ENCODE measurements at regions not wholly inside any gene's neighbourhood (a gene's known extent, or its start where the extent isn't known, plus 50 kb on each side); places are given as distances from the start of the nearest gene placed in this dataset.
A peak's percentile ranks its signal among the peaks of the same experiment; 100 is the strongest.

GRCh38 chr3:167901138-167901537 is 165.6 kb downstream of the SERPINI1 start:
- DNase-seq, result no peak
- in situ Hi-C loops (cut with HindIII; ENCODE audit: low pct_ligation_motif_present, low pct_unique_long_range_greater_than_20kb, low sequenced_read_pairs), result no loop called here

DNA sequence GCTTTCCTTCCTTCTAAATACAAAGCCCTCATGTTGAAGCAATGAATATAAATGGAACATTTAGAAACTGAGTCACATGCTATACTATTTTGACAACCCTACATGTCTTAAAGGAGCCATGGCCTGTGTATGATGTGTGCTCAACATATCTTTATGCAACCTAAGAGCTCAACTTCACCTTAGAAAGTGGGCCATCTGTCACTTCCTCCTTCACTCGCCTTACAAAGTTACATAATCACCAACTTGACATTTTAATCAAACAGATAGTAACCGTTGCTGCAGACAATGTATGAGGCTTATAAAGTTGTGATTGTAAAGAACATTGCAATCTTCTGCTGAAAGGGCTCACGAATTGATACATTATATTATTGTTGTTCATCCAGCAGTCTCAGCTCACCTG is 163.6 kb downstream of the SERPINI1 start:
- in situ Hi-C loops (cut with HindIII; ENCODE audit: low pct_ligation_motif_present, low pct_unique_long_range_greater_than_20kb, low sequenced_read_pairs), result no loop called here
- DNase-seq, result no peak

DNA sequence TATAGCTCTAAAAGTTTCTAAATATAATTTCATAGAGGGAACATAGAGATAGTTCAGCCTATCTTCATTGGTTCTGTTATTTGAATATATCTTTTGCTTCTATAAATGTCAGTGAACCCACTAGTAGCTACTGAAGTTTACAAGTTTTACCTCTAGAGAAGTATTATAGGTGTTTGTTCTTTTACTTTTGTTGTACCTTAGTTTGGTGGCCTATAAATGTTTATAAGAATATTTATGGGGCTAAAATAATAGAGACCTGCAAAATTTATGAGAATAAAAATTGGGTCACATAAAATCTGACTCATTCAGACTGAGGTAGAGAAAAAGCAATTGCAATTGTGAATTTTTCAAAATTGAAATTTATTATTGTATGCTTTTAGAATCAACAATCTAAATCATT is 162.6 kb downstream of the SERPINI1 start:
- DNase-seq, result no peak
- in situ Hi-C loops (cut with HindIII; ENCODE audit: low pct_ligation_motif_present, low pct_unique_long_range_greater_than_20kb, low sequenced_read_pairs), result no loop called here

GRCh38 chr3:167895684-167896083 is 160.2 kb downstream of the SERPINI1 start:
- in situ Hi-C loops (cut with HindIII; ENCODE audit: low pct_ligation_motif_present, low pct_unique_long_range_greater_than_20kb, low sequenced_read_pairs), result no loop called here
- DNase-seq, result no peak

DNA sequence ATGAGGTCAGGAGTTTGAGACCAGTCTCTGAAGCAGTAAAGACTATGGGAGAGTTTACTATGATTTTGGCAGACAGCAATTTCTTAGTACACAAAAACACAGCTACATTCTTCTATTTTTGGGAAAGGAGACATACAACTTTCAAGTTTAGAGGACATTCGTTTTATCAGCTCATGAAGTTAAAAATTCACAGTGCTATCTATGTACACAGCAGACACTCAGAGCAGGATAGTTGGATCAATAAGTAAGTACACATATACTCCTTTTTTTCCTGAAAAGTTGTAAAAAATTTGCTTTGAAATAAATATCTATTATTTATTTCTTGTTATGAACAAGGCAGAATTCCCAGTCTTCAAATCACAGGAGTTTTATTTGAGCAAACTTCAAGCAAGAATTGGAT is 159.7 kb downstream of the SERPINI1 start:
- in situ Hi-C loops (cut with HindIII; ENCODE audit: low pct_ligation_motif_present, low pct_unique_long_range_greater_than_20kb, low sequenced_read_pairs), result no loop called here
- no peak for DNase-seq

DNA sequence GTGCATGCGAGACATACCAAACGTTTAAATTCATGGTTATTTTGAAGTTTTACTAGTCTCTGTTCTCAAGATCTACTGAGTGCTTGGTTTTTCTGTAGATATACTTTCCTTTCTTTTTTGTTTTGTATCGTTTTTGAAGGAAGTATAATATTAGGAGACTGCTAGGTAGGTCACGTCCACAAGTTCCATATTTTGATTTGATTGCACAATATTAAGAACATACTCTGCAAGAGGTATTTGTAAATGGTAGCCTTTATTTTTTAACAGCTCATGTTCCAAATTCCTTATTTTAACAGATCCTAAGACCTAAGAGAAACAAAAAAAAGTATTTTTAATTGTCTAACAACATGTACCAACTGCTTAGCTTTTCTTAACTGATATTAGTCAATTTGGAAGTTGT is 156.7 kb downstream of the SERPINI1 start:
- no peak for DNase-seq
- in situ Hi-C loops (cut with HindIII; ENCODE audit: low pct_ligation_motif_present, low pct_unique_long_range_greater_than_20kb, low sequenced_read_pairs), result no loop called here

GRCh38 chr3:167887096-167887495 is 151.6 kb downstream of the SERPINI1 start:
- DNase-seq, result no peak
- in situ Hi-C loops (cut with HindIII; ENCODE audit: low pct_ligation_motif_present, low pct_unique_long_range_greater_than_20kb, low sequenced_read_pairs), result no loop called here

- in situ Hi-C loops (cut with HindIII; ENCODE audit: low pct_ligation_motif_present, low pct_unique_long_range_greater_than_20kb, low sequenced_read_pairs), result no loop called here
- DNase-seq, result no peak
These were observed 151.2 kb downstream of the SERPINI1 start for GRCh38 chr3:167886690-167887089.

DNA sequence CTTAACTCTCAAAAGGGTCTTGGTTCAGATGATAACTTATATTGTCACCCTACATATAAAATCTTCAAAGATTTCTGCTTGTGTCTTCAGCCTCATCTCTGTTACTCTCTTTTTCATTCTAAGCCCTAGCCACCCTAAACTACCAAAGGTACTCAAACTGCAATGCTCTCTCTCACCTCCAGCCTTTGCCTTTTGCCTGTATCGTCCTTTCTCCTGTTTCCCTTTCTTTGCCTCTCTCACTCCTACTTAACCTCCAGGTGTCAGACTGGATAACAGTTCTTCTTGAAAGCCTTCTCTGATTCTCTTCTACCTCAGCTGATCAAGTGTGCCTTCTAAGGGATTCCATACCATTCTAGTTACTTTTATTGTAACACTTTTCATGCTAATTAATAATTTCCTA is 149.8 kb downstream of the SERPINI1 start:
- in situ Hi-C loops (cut with HindIII; ENCODE audit: low pct_ligation_motif_present, low pct_unique_long_range_greater_than_20kb, low sequenced_read_pairs), result no loop called here
- no peak for DNase-seq

DNA sequence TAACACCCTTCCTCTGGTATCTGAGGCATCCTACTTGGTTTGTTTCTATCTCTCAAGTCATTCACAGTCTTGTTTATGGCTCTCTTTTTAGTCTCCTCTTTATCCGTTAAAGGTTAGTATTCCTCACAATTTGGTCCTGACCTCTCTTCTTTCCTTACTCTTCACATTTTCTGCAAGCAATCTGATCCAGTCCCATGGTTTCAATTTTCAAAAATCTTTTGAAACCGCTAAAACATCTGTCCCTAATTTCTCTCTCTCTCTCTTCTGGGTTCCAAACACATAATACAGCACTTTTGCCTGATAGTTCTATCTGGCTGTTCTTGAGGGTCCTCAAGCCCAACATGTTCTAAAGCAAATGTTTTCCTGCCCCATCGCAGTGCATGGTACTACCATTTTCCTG is 149.0 kb downstream of the SERPINI1 start:
- in situ Hi-C loops (cut with HindIII; ENCODE audit: low pct_ligation_motif_present, low pct_unique_long_range_greater_than_20kb, low sequenced_read_pairs), result no loop called here
- no peak for DNase-seq

DNA sequence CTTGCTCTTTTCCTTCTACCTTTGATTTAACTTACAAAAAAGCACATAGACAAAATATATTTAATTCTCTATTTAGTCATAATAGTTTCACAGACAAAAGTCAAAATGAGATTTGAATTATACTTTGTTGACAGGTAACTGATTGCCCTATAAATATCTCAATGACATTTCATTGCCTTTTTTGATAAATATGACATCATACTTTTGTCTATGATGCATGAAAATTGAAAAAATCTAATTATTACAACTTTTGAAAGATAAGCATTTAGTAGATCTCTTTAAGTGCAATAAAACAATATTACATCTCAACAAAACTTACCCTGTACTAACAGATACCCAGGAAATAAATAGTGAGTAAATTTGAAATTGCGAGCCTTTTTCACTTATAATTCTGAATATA is 147.9 kb downstream of the SERPINI1 start:
- DNase-seq, result no peak
- in situ Hi-C loops (cut with HindIII; ENCODE audit: low pct_ligation_motif_present, low pct_unique_long_range_greater_than_20kb, low sequenced_read_pairs), result no loop called here

DNA sequence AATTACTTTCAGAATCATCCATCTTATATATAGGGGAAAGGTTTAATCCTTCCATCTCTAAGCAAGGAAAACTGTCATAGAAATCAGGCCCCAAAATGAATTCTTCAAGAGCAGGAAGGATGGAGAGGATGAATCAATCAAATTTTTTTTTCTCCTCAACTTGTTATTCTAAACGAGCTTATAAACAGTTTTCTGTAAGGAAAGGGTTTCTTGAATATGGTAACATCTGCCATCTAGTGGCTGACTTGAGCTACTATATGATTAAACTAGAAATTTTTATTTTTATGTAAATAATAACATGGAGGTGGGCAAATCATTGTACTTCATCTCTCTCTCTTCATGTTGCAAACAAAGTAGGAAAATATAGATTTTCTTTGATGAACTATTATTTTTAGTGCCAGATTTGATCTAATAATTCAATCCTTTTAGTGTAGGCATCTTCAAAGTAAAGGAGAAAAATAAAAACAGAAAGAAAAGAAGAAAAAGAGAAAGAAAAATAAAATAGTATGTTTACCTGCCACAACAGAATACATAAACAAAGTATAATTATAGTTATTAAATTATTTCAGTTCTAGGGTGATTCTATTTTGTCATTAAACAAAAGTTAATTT is 146.6 kb downstream of the SERPINI1 start:
- in situ Hi-C loops (cut with HindIII; ENCODE audit: low pct_ligation_motif_present, low pct_unique_long_range_greater_than_20kb, low sequenced_read_pairs), result no loop called here
- peak; percentile 51 for DNase-seq

- in situ Hi-C loops (cut with HindIII; ENCODE audit: low pct_ligation_motif_present, low pct_unique_long_range_greater_than_20kb, low sequenced_read_pairs), result no loop called here
- no peak for DNase-seq
These were observed 144.7 kb downstream of the SERPINI1 start for GRCh38 chr3:167880183-167880582.

GRCh38 chr3:167876620-167877281 is 141.2 kb downstream of the SERPINI1 start:
- in situ Hi-C loops (cut with HindIII; ENCODE audit: low pct_ligation_motif_present, low pct_unique_long_range_greater_than_20kb, low sequenced_read_pairs), result no loop called here
- DNase-seq, result peak; percentile 43

Measured in ACHN (cell line).